IPS-15b (cell line): ENCODE measurements at regions not wholly inside any gene's neighbourhood (a gene's known extent, or its start where the extent isn't known, plus 50 kb on each side); places are given as distances from the start of the nearest gene placed in this dataset.
A peak's percentile ranks its signal among the peaks of the same experiment; 100 is the strongest.

Source experiments
- H3K27me3 ChIP-seq: one replicate; pipeline ENCODE4 v1.6.1; 2013; ENCODE audit warnings: low read length; ENCODE audit not compliant: control insufficient read depth, insufficient read depth
- H3K36me3 ChIP-seq: one replicate; pipeline ENCODE4 v1.6.1; 2013; ENCODE audit warnings: low read length; ENCODE audit not compliant: control insufficient read depth, insufficient read depth
- H3K4me1 ChIP-seq: one replicate; pipeline ENCODE4 v1.6.1; 2013; ENCODE audit warnings: mild to moderate bottlenecking, low read length; ENCODE audit not compliant: control insufficient read depth, insufficient read depth
- H3K4me3 ChIP-seq: one replicate; pipeline ENCODE4 v1.5.1; 2013; ENCODE audit warnings: low read depth, low read length
- H3K9ac ChIP-seq: one replicate; pipeline ENCODE4 v1.6.1; 2013; ENCODE audit warnings: low read depth, mild to moderate bottlenecking, low read length
- H3K9me3 ChIP-seq: one replicate; pipeline ENCODE4 v1.6.1; 2013; ENCODE audit warnings: mild to moderate bottlenecking, low read length; ENCODE audit not compliant: control insufficient read depth, insufficient read depth

GRCh38 chr6:10166031-10166430, 248.8 kb downstream of the TFAP2A start:
- no peaks in the 10 kb centered on the region for H3K4me1 ChIP-seq
- no peaks in the 10 kb centered on the region for H3K9me3 ChIP-seq
- H3K4me3 ChIP-seq: no peak overlapping the region
- H3K9ac ChIP-seq: no peak overlapping the region
- no peaks in the 10 kb centered on the region for H3K27me3 ChIP-seq
- H3K36me3 ChIP-seq: no peaks in the 10 kb centered on the region

GRCh38 chr6:10163203-10163962, 251.5 kb downstream of the TFAP2A start:
- H3K9me3 ChIP-seq: no peaks in the 10 kb centered on the region
- H3K4me3 ChIP-seq: no peak overlapping the region
- H3K36me3 ChIP-seq: no peaks in the 10 kb centered on the region

DNA sequence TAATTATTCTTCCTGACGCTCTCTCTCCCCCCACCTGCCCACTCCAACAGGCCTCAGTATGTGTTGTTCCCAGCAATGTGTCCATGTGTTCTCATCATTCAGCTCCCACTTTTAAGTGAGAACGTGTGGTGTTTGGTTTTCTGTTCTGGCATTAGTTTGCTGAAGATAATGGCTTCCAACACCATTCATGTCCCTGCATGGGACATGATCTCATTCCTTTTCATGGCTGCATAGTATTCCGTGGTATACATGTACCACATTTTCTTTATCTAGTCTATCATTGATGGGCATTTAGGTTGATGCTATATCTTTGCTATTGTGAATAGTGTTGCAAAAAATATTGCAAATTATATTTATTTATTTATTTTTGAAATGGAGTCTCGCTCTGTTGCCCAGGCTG, 258.0 kb downstream of the TFAP2A start:
- Histone ChIP-seq H3K9ac (no peak overlapping the region), H3K9me3 (no peaks in the 10 kb centered on the region), H3K4me3 (no peak overlapping the region), H3K4me1 (no peaks in the 10 kb centered on the region), H3K36me3 (no peaks in the 10 kb centered on the region), H3K27me3 (no peaks in the 10 kb centered on the region)

More at GRCh38 chr6:10163203-10163962, 251.5 kb downstream of the TFAP2A start:
- Histone ChIP-seq H3K4me1 (no peaks in the 10 kb centered on the region), H3K27me3 (no peaks in the 10 kb centered on the region), H3K9ac (peak overlapping the region; percentile 8)

- no peaks in the 10 kb centered on the region for H3K36me3 ChIP-seq
- no peaks in the 10 kb centered on the region for H3K4me1 ChIP-seq
- no peak overlapping the region for H3K4me3 ChIP-seq
- H3K9ac ChIP-seq: no peak overlapping the region
- H3K9me3 ChIP-seq: no peaks in the 10 kb centered on the region
- H3K27me3 ChIP-seq: no peaks in the 10 kb centered on the region
Measured at GRCh38 chr6:10154251-10154650, 260.6 kb downstream of the TFAP2A start.

DNA sequence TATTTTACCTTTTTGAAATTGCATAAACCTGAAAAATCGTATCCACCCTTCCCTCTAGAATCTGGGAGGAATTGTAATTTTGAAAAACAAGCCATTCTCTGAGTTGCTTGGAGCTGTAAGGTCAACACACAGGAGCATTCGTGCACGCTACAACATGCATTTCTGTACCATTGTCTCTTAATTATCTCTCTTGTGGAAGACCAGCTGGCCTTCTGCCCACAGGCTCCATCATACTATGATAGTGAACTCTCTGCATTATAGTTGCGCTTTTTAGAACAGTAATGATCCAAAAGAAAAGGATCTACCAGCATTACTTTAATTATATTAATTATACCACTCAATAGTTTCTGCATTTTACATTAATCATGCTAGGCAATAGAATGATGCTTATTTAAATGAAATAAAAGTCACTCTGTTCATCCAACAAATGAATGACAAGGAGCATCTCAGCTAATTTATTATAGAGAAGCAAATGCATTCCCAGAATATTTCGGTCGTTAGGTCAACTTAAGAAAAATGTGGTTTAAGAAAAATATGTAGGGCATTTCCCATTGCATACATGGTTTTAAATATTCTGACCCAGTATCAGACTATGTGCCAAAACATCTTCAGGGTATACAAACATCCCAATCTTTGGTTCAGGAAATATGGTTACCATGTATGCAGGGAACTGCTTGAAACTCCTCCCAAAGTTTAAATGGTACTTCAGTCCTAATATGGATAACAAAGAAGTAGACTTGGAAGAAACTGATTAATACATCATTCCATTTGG, 263.5 kb downstream of the TFAP2A start:
- Histone ChIP-seq H3K36me3 (no peaks in the 10 kb centered on the region), H3K27me3 (no peaks in the 10 kb centered on the region), H3K4me1 (no peaks in the 10 kb centered on the region), H3K9ac (no peak overlapping the region), H3K9me3 (no peaks in the 10 kb centered on the region), H3K4me3 (no peak overlapping the region)

- no peaks in the 10 kb centered on the region for H3K27me3 ChIP-seq
- no peak overlapping the region for H3K4me3 ChIP-seq
- H3K4me1 ChIP-seq: no peaks in the 10 kb centered on the region
- H3K36me3 ChIP-seq: no peaks in the 10 kb centered on the region
- no peaks in the 10 kb centered on the region for H3K9me3 ChIP-seq
- H3K9ac ChIP-seq: no peak overlapping the region
Measured at GRCh38 chr6:10149603-10150002, 265.3 kb downstream of the TFAP2A start.

DNA sequence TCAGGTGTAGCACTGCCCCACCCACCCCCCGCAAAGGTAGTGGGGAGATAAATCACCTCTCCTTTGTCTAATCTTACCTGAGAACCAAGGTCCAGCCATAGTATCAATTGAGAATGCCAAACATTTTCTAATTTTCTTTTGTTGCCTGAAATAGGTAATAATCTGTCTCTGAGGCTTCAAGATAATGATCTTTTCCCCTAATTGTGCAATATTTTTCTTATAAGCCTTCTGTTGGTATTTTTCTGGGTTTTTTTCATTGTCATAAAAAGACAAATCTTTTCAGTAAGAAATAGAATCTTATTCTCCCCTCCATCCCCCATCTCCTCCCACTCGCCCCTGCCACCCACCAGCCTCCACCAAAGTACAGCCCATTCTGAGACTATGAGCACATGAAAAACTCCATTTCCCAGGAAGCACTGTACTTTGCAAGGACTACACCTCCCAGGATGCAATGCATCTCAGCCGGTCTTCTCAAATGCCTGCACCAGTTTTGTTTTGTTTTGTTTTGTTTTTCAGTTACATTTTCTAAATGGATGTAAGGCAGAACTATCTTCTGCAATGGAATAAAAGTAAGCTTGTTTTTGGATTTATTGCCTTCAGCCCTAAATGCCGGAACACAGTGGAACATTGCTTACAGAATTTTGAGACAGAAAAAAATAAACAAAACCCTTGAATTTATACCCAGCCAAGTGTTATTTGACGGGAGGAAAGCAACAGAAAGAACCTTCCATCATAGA, 268.0 kb downstream of the TFAP2A start:
- Histone ChIP-seq H3K27me3 (no peaks in the 10 kb centered on the region), H3K36me3 (no peaks in the 10 kb centered on the region), H3K4me1 (no peaks in the 10 kb centered on the region), H3K4me3 (no peak overlapping the region), H3K9me3 (no peaks in the 10 kb centered on the region), H3K9ac (no peak overlapping the region)

DNA sequence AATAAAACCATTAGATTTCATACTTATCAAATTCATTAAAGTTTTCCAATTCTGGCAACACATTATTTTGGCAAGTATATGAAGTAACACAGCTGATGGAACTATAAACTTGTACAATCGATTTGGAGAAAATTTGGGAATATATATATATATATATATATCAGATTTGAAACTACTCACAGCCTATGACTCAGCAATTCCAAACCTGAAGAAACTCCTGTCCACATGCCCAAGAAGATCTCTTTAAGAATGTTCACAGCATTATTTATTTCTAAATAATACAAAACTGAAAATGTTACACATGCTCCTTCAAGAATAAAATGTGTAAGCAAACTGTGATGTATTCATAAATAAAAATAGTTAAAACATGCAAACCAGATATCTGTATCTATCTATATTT, 270.1 kb downstream of the TFAP2A start:
- H3K36me3 ChIP-seq: no peaks in the 10 kb centered on the region

DNA sequence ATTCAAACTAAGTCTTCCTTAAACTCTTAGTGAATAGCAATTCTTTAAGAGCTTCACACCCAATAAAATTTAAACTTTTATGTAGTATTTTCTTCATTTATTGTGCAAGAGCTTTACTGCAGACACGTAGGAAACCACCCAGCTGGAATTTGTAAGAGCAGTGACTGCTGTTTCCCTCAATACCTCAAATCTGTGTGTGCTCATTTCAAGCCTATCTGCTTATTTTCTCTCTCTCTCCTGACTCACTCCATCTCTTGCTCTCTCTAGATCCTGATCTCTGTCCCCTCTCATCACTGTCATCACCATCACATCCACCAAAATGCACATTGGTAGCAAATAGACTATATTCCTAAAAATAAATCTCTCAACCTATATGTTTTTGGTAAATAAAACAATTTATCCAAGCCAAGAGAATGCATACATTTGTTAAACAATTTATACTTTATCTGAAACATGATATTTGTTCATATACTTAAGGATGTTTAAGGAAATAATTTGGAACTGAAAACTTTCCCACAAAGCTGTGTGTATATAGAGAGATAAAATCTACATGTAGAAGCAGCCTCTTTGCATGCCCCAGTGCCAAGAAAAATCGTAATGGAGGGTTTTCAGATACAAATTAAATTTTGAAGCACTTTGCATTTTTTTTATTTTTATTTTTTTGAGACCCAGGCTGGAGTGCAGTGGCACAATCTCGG, 273.0 kb downstream of the TFAP2A start:
- H3K4me3 ChIP-seq: no peak overlapping the region
- no peak overlapping the region for H3K9ac ChIP-seq
- H3K36me3 ChIP-seq: no peaks in the 10 kb centered on the region
- no peaks in the 10 kb centered on the region for H3K27me3 ChIP-seq
- H3K9me3 ChIP-seq: no peaks in the 10 kb centered on the region
- H3K4me1 ChIP-seq: peaks cover 5% of the 10 kb centered on the region

More for the DNA sequence above, 270.1 kb downstream of the TFAP2A start:
- no peaks in the 10 kb centered on the region for H3K4me1 ChIP-seq
- no peak overlapping the region for H3K4me3 ChIP-seq
- H3K9ac ChIP-seq: no peak overlapping the region
- no peaks in the 10 kb centered on the region for H3K9me3 ChIP-seq
- no peaks in the 10 kb centered on the region for H3K27me3 ChIP-seq

- Histone ChIP-seq H3K27me3 (no peaks in the 10 kb centered on the region), H3K4me3 (no peak overlapping the region), H3K36me3 (no peaks in the 10 kb centered on the region), H3K4me1 (peaks cover 5% of the 10 kb centered on the region), H3K9me3 (no peaks in the 10 kb centered on the region), H3K9ac (no peak overlapping the region)
Measured at GRCh38 chr6:10140824-10141223, 274.1 kb downstream of the TFAP2A start.

- no peak overlapping the region for H3K9ac ChIP-seq
- H3K4me1 ChIP-seq: peaks cover 5% of the 10 kb centered on the region
- H3K9me3 ChIP-seq: no peaks in the 10 kb centered on the region
- no peaks in the 10 kb centered on the region for H3K36me3 ChIP-seq
- no peaks in the 10 kb centered on the region for H3K27me3 ChIP-seq
- no peak overlapping the region for H3K4me3 ChIP-seq
Measured at GRCh38 chr6:10140136-10140535, 274.7 kb downstream of the TFAP2A start.
